NCI-H2196 (cell line): ENCODE measurements at regions not wholly inside any gene's neighbourhood (a gene's known extent, or its start where the extent isn't known, plus 50 kb on each side); places are given as distances from the start of the nearest gene placed in this dataset.
"Not testable (repeated sequence)": the region's sequence is repeated elsewhere in the genome, so short reads cannot be mapped to it uniquely, and the experiment has no call there.

Experiments used
- DNase-seq: peaks from one replicate; lab custom pipeline; 2025; ENCODE audit not compliant: unreplicated experiment; lab: John Stamatoyannopoulos, UW

DNA sequence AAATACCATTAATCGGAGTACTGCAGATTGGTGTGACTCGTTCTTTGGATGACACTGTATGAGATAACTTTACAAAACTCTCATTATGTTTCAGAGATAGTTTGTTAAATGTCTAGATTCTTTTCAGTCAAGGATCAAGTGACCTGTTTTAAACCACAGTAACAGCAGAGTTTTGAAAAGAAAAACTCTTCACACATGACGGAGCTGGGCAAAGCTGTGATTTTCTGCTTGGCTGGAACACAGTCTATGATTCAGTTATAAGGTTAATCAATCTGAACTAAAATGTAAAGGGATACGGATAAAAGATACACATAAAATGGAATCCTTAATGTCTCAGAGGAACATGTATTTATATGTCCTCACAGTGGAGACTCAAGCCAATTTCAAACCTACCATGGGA, 573.2 kb downstream of the PRKD1 start:
- DNase-seq: no peak

- no peak for DNase-seq
These were observed 572.3 kb downstream of the PRKD1 start for GRCh38 chr14:29355331-29355730.

- DNase-seq: no peak
These were observed 571.8 kb downstream of the PRKD1 start for GRCh38 chr14:29355846-29356245.

DNA sequence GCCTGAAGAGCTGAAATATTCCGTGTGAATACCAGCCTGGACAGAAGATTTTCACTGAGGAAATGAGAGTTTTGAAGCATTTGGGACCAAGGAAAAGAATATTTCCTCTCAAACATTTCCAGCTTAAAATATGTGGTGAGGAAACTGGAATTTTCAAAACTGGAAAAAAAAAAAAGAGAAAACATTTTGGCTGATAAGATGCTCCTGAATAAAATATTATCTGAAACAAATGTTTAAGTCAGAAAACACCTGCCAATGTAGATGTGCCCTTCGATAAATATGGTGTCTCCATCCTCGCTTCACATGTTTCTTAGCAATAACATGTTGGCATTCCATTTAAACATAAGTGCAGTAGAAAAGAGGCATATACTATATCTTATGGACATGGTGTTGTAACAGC, 567.0 kb downstream of the PRKD1 start:
- no peak for DNase-seq

DNA sequence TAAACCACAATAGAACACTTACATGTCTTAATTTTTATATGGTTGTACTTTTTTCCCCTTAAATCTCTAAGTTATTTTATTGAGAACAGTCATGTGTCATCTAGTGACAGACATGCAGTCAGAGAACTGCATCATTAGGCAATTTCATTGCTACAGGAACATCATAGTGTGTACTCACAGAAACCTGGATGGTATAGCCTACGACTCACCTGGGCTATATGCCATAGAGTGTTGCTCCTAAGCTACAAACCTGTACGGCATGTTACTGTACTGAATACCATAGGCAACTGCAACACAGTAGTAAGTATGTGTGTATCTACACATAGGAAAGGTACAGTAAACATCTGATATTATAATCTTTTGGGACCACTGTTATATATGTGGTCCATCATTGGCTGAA, 557.6 kb downstream of the PRKD1 start:
- DNase-seq: no peak

- no peak for DNase-seq
These were observed 551.4 kb downstream of the PRKD1 start for GRCh38 chr14:29376237-29376636.

DNA sequence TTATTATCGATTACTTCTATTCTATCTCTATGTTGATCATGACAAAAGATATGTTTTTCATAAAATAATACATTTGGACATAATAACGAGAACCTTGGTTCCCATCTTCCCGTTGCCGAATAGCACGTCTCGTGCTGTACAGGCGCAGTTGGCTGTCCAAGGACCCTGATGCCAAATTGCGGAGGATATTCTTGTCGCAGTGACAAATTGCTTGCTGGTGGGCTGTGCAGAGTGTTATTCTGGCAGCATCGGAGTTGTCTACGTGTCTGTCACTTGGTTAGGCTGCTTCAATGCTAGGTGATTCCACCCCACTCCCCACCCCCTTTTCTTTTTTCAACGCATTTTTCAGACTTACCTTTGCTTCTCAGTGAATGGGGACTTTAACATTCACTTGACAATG, 546.8 kb downstream of the PRKD1 start:
- no peak for DNase-seq

DNA sequence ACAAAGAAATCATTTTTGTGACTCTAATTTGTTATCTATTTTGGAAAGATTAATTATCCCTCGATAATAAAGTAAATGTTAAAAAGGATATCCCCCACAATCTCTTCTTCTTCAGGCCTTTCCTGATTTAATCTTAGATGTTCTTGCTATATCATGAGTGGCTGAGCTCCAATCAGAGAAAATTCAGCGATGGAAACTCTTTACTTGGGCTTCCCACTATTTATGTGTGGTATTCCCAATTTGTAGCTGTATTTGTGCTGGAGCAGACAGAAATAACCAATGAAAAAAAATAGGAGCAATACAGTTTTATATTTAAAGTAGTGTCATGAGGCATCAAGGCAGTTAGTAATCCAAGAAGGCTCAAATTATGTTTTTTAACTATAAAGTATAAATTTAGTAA, 539.1 kb downstream of the PRKD1 start:
- no peak for DNase-seq

DNA sequence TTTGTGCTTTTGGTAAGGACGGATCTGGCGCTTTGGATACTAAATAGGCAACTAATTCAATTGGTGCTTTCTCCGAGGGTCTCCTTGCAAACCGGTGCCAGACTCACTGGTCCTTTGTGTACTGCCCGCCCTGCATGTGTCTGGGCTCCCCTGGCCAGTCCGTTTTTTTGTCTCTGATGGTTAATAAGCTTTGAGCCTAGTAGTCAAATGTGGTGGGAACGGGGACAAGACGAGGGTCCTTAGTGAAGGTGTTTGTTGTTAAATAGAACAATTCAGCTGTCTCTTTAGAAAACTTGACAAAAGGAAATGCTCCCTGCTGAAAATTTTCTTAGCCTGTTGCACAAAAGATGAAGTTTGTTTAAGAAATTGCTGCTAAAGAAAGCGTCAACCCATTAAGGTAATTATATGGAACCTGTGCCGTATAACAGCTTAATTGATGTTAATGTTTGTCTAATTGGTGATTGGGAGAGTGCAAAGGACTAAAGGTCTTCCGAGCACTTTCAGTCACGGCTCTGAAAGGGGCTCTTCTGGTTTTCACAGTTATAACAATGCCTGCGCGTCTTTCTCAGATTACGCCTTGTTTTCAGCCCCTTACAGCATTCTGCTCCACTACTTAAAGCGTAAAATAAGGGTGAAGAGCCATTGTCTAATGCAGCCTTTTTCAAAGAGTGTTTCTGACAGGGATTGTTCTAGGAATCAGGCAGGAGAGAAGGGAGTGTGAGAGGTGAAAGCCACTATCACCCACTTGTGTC, 537.4 kb downstream of the PRKD1 start:
- no peak for DNase-seq

DNA sequence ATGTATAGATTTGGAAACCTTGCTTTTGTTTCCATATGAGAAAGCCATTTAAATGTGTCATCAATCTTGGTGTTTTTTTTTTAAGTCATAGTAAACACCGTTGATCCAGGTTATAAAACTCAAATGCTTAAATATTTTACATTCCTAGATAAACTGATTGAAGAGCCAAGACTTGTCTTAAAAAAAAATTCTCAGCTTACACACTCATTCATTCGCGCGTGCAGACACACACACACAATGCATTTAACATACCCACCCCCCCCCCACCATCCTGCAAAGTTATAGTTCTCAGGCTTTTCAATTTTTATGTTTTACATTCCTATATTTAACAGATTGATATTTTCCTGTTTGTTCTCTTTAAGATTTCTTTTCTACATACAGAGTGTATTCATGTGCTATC, 536.4 kb downstream of the PRKD1 start:
- no peak for DNase-seq

- no peak for DNase-seq
These were observed 535.8 kb downstream of the PRKD1 start for GRCh38 chr14:29391801-29392200.

- no peak for DNase-seq
These were observed 535.4 kb downstream of the PRKD1 start for GRCh38 chr14:29392287-29392686.

GRCh38 chr14:29403091-29403490, 524.6 kb downstream of the PRKD1 start:
- DNase-seq: no peak

GRCh38 chr14:29410581-29410980, 517.1 kb downstream of the PRKD1 start:
- DNase-seq: no peak

DNA sequence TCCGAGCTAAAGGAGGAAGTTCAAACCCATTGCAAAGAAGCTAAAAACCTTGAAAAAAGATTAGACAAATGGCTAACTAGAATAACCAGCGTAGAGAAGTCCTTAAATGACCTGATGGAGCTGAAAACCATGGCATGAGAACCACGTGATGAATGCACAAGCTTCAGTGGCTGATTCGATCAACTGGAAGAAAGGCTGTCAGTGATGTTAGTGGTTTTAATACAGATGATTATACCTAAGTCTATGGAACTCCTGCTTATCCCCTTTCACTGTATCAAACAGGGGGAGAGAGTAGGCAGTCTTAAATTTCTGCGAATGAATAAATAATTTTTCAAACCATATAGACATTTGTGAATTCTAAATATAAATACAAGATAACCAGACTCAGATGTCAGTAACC, 512.7 kb downstream of the PRKD1 start:
- not testable (repeated sequence) for DNase-seq

DNA sequence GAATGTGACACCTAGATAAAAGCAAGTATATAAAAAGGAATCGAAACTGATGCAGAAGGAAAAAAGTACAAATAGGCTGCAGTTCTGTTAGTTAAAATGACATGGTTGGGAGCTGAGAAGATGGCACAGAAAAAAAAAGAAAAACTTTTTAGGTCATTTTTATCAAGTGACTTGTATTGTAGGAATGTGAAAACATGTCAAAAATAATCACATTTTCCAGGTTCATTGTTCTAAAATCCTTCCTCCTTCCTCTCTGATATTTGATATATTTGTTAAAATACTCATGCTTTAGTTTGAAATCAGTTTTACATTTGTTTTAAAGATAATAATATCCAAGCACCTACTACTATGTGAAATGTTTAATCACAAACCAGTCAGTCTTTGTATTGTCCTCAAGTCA, 507.9 kb downstream of the PRKD1 start:
- no peak for DNase-seq

- DNase-seq: no peak
These were observed 506.4 kb downstream of the PRKD1 start for GRCh38 chr14:29421156-29421728.

- no peak for DNase-seq
These were observed 501.8 kb downstream of the PRKD1 start for GRCh38 chr14:29425705-29426482.

GRCh38 chr14:29442696-29443095, 485.0 kb downstream of the PRKD1 start:
- no peak for DNase-seq

DNA sequence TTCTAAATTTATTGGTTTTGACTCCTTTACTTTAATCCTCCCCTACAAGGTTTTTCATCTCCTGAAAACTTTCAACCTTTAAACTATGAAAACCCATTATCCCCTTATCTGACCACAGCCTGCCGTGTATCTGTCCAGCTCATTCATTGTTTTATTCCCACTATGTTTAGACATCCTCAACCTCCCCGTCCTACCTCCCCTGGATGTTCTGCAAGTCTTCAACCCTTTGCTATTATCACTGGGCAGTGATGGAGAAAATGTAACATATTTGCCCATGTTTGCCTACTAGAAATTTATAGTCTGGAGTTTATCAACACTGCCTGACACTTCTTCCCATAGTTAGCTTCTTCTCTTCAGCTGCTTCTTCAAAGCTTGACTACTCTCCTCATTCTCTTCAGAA, 483.4 kb downstream of the PRKD1 start:
- DNase-seq: no peak

DNA sequence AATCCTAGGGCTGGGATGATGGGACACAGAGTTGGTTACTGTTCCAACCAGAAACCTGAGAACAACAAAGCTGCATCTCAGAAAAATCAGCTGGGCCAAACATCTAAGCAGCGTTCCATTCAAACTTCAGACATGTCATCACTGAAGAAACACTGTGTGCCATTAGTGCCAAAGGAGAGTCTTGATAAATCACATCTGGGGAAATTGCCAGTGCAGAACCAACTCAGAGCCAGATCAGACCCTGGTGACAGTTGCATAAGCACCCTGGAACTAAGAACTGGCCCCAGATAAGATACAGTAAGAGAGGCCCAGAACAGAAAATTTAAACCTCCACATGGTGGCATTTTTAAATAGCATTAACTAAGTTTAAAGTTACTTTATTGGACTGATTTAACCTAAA, 482.8 kb downstream of the PRKD1 start:
- no peak for DNase-seq

GRCh38 chr14:29446971-29447370, 480.7 kb downstream of the PRKD1 start:
- no peak for DNase-seq
